ENCODE measurements at regions not wholly inside any gene's neighbourhood (a gene's known extent, or its start where the extent isn't known, plus 50 kb on each side); places are given as distances from the start of the nearest gene placed in this dataset.
"Not testable (repeated sequence)": the region's sequence is repeated elsewhere in the genome, so short reads cannot be mapped to it uniquely, and the experiment has no call there.

DNA sequence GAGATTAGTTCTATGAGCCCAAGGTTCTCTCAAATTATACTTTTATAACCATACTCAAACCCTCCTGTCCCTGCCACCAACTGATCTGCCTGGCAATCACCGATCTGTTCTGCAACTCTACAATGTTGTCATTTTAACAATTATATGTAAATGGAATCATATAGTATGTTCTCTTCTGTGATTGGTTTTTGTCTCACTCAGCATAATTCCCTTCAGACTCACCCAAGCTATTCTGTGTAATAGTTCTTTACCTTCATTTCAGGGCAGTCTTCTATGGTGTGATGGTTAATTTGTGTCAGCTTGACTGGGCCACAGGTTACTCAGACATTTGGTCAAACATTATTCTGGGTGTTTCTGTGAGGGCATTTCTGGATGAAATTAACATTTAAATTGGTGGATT, 181.9 kb upstream of the CXCL12 start:
- H3K27ac Mint-ChIP-seq = no peak overlapping the region
- no peak overlapping the region for H3K4me3 Mint-ChIP-seq
- H3K27me3 Mint-ChIP-seq = peaks cover 1% of the 10 kb centered on the region
- H3K9me3 Mint-ChIP-seq = peaks cover 0 to 4% (median 2%) of the 10 kb centered on the region in 3 donors
- no peaks in the 10 kb centered on the region for H3K4me1 Mint-ChIP-seq
- H3K36me3 Mint-ChIP-seq = no peaks in the 10 kb centered on the region

DNA sequence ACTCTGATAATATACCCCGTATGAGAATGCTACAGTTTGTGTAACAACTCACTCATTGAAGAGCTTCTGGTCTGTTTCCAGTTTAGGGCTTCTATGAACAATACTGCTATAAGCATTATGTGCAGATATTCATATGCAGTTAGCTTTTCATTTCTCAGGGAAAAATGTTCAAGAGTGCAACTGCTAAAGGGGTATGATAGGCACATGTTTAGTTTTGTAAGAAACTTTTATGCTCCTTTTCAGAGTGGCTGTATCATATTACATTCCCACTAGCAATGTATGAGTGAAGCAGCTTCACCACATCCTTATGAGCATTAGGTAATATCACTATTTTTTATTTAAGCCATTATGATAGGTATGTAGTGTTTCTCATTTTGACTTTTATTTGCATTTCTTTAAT, 182.6 kb upstream of the CXCL12 start:
- H3K27me3 Mint-ChIP-seq = peaks cover 1% of the 10 kb centered on the region

DNA sequence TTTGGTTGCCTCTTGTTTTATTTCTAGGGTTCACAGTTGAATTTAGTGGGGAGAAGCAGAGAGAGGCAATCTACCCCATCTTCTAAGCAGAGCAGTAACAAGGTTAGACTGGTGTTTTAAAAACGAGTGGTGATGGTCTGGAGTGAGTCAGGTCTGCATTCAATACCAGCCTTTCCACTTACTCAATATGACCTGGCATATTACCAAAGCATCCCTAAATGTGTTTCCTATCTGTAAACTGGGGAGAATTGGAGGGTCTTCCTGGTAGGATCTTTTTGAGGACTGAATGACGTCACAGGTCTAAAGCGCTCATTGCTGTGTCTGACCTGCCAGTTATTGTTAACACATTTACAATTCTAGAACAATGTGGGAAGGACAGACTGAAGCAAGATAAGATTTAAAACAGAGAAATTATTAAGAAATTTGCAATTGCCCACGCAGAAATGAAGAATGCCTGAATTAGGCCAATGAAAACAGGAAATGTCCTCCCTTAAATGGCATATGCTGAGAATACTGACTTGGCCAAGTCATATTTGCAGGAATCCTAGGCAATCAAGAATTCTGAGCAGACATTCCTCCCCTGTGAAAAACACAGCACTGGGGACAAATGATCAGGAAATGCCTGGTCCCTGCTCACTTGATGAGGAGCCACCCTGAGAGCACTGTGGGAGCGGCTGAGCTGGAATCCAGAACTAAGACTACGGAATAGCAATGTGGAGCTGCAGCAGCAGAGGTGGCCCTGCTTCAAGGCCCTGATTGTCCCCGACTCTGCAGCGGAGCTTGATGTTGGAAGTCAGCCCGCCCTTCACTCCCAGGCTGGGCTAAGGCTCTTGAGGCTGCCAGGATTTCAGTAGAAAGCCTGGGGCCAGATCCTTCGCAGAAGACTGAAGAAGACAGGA, 184.5 kb upstream of the CXCL12 start:
- Mint-ChIP-seq H3K4me1 (no peaks in the 10 kb centered on the region), H3K9me3 (peaks cover 0 to 7% (median 6%) of the 10 kb centered on the region in 3 donors), H3K27me3 (peaks cover 1% of the 10 kb centered on the region), H3K36me3 (no peaks in the 10 kb centered on the region), H3K27ac (no peak overlapping the region), H3K4me3 (no peak overlapping the region)

More for the DNA sequence above, 182.6 kb upstream of the CXCL12 start:
- Mint-ChIP-seq H3K27ac (no peak overlapping the region), H3K4me3 (no peak overlapping the region), H3K4me1 (no peaks in the 10 kb centered on the region), H3K9me3 (peaks cover 0 to 6% (median 4%) of the 10 kb centered on the region in 3 donors), H3K36me3 (no peaks in the 10 kb centered on the region)

DNA sequence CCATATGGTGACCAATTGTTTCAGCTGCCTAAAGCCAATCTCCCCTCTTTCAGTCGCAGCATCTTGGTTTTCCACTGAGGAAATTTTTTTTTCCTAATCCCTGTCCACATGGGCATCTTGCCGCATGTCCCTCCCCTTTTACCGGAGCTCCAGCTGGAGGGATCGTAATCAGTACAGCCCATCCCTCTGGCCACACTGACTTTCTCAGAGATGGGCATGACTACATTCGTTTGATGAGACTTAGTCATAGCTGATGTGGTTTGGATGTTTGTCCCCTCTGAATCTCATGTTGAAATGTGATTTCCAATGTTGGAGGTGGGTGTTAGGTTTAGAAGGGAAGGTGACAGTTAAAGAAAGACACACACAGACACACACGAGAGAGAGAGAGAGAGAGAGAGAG, 186.8 kb upstream of the CXCL12 start:
- H3K27me3 Mint-ChIP-seq = peaks cover 1% of the 10 kb centered on the region
- H3K4me3 Mint-ChIP-seq = no peak overlapping the region
- no peak overlapping the region for H3K27ac Mint-ChIP-seq
- H3K36me3 Mint-ChIP-seq = no peaks in the 10 kb centered on the region
- peaks cover 0 to 7% (median 6%) of the 10 kb centered on the region in 3 donors for H3K9me3 Mint-ChIP-seq
- H3K4me1 Mint-ChIP-seq = no peaks in the 10 kb centered on the region

DNA sequence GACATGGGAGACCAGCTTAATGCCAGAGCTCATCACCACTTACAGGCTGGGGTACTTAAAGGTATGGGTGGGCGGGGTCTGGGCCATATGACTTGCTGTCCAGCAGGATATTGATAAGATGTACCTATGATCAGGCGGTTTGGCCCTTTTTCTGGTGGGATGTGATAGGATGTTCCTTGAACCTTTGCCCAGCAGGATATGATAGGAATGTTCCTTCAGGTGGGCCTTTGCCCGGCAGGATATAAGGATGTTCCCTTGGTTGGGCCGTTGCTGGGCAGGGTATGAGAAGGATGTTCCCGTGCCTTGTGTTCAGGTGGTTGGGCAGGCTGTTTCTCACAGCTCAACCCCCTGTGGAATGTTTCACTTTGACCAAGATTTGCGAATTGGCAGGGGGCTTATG, 187.2 kb upstream of the CXCL12 start:
- Mint-ChIP-seq H3K27ac (no peak overlapping the region), H3K36me3 (no peaks in the 10 kb centered on the region), H3K27me3 (peaks cover 1% of the 10 kb centered on the region), H3K4me1 (no peaks in the 10 kb centered on the region), H3K4me3 (no peak overlapping the region), H3K9me3 (peaks cover 0 to 7% (median 6%) of the 10 kb centered on the region in 3 donors)

DNA sequence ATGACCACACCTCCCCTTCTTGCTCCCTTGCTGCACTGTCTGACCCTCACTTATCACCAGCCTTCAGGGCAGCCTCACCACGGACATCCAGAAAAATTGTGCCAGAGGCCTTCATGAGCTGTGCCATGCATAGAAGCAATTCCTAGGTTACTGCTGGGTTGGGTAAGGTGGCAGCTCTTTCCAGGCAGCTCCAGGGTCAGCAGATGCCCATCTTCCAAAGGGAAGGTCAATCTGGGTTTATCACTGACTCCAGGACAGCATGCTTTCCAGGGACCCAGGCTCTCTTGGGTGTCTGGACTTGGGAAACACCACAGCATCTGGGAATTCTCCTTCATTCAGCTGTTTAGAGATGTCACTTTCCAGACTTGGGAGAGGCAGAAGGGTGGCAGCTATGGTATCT, 188.9 kb upstream of the CXCL12 start:
- peaks cover 0 to 7% (median 6%) of the 10 kb centered on the region in 3 donors for H3K9me3 Mint-ChIP-seq
- H3K4me1 Mint-ChIP-seq = no peaks in the 10 kb centered on the region
- no peak overlapping the region for H3K27ac Mint-ChIP-seq
- H3K36me3 Mint-ChIP-seq = no peaks in the 10 kb centered on the region
- H3K4me3 Mint-ChIP-seq = no peak overlapping the region
- peaks cover 1% of the 10 kb centered on the region for H3K27me3 Mint-ChIP-seq

DNA sequence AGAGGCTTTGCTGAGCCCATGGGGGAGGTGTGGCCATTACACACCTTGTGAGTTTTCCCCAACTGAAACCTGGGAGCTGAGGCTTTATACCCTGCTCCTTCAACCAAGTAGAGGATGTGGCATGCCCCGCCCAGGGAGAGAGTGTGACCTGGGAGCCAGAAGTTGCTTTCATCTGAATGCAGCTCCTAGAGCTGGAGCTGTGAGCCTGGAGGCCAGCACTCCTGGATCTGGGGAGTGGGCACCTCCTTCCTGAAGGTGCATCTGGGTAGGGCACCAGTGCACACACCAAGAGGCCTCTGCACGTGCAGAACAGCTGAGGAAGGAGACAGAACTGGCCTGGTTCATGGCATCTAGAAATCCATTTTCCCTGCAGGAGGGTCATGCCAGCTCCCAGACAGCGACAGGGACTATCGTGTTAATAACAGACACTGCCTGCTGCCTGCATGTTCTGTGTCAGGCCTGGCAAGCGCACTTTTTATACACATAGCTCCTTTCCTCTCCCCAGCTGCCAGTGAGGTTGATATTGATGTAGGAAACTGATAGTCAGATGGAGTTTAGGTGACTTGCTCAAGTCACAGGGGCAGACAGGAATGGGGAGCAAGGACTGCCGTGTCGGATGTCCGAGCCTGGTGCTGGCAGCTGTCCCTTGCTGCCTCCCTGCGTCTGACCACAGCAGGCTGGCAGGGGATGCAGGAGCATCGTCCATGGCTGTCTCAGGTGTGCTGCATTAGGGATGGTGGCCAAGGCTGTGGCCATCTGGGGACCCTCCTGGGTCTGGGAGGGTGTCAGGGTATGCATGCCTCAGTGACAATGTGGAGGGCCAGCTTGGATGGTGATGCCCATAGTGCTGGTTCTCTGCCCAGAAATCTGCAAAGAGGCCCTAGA, 189.9 kb upstream of the CXCL12 start:
- no peak overlapping the region for H3K4me3 Mint-ChIP-seq
- H3K4me1 Mint-ChIP-seq = no peaks in the 10 kb centered on the region
- H3K36me3 Mint-ChIP-seq = no peaks in the 10 kb centered on the region
- peaks cover 0 to 9% (median 7%) of the 10 kb centered on the region in 3 donors for H3K9me3 Mint-ChIP-seq
- H3K27ac Mint-ChIP-seq = no peak overlapping the region
- H3K27me3 Mint-ChIP-seq = no peaks in the 10 kb centered on the region

DNA sequence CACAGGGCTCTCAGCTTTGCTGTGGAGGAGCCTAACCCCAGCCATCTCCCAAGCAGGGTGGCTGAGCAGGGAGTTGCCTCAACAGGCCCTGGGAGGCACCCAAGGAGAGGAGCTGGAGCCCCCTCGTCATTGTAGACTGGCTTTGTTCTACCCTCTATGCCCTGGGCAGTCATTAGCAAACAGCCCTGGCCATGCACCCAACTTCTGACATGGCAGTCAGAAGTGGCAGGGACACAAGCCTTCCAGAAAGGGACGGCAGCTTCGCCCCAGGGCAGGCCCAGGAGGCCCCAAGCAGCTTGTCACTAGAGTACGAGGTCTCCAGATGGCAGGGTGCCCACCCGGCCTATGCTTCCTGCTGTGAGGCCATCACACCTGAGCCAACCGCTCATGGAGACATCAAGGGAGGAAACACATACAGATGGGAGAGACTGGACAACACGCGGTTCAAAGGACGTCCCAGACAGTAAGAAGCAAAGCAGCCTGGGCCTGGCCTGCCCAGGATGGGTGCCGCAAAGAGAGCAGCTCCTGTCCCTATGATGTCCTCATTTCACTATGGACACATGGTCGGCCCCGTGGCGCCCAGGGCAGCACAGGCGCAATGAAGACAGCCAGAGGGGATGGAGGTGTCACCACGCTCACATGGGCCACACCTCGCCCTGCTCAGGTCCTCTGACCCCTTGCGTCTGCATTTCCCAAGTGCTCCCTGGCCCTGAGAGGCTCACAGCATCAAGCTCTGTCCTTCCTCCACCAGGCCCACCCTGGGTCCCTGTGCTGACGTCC, 190.9 kb upstream of the CXCL12 start:
- peaks cover 0 to 7% (median 7%) of the 10 kb centered on the region in 3 donors for H3K9me3 Mint-ChIP-seq
- no peak overlapping the region for H3K27ac Mint-ChIP-seq
- no peaks in the 10 kb centered on the region for H3K36me3 Mint-ChIP-seq
- no peaks in the 10 kb centered on the region for H3K4me1 Mint-ChIP-seq
- no peaks in the 10 kb centered on the region for H3K27me3 Mint-ChIP-seq
- no peak overlapping the region for H3K4me3 Mint-ChIP-seq

DNA sequence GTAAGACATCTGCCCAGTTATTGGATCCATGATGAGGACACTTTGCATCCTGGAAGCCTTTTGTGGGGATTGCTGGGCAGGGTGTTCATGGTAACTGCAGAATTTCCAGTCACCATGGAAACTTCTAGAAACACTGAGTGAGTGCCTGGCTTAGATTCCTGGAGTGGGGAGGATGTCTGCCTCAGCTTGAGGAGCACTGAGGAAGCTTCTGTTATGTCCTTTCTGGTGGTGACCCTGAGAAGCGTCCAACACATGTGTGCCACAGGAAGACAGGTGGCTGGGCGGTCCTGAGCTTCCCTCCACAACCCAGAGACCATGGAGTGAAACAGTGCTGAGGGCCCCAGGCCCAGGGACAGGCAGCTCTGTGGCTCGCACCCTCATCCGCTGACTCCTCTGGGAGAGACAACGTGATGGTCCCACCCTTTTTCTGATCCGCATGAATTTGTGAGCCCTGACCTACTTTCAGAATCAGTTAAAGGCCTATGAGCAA, 191.8 kb upstream of the CXCL12 start:
- H3K36me3 Mint-ChIP-seq = no peaks in the 10 kb centered on the region
- no peaks in the 10 kb centered on the region for H3K27me3 Mint-ChIP-seq
- H3K4me3 Mint-ChIP-seq = no peak overlapping the region
- H3K4me1 Mint-ChIP-seq = no peaks in the 10 kb centered on the region
- H3K9me3 Mint-ChIP-seq = peaks cover 0 to 5% (median 5%) of the 10 kb centered on the region in 3 donors
- H3K27ac Mint-ChIP-seq = no peak overlapping the region

DNA sequence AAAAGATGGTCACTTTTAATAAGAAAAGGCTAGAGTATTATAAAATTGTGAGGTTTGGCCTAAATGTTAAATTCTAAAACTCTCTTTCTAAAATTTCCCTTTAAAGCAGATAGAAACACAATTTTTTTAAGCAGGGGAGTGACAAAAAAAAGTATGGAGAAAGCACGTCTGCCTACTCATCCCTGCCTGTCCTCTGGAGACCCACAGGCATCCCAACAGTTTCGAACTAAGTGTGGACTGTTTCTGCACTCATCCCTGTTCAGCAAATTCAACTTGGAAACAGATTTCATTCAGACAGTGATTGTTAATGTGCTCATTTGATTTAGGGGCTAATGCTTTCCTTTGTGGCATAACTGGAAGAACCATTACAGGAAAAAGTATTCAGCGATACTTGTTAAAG, 192.6 kb upstream of the CXCL12 start:
- no peaks in the 10 kb centered on the region for H3K36me3 Mint-ChIP-seq
- no peak overlapping the region for H3K27ac Mint-ChIP-seq
- no peaks in the 10 kb centered on the region for H3K27me3 Mint-ChIP-seq
- H3K4me3 Mint-ChIP-seq = no peak overlapping the region
- peaks cover 0 to 3% (median 3%) of the 10 kb centered on the region in 3 donors for H3K9me3 Mint-ChIP-seq
- H3K4me1 Mint-ChIP-seq = no peaks in the 10 kb centered on the region

DNA sequence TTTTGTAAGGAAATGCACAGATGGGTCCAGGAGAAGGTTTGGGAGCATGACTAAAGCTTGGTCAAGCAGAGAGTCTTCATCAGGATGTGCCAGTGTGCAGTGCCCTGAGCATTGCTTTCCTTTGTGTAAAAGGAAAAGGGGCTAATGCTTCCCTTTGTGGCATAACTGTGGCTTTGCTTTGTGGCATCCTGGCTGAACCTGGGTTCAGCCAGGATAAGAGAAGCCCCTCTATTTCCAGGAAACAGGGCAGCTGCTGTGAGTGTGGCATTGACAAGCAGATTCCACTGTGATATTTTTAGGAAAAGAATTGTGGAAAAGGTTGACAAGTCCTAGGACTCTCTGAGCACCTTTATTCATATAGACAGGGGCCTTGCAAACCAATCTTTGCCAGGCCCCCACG, 193.4 kb upstream of the CXCL12 start:
- no peak overlapping the region for H3K4me3 Mint-ChIP-seq
- no peaks in the 10 kb centered on the region for H3K4me1 Mint-ChIP-seq

DNA sequence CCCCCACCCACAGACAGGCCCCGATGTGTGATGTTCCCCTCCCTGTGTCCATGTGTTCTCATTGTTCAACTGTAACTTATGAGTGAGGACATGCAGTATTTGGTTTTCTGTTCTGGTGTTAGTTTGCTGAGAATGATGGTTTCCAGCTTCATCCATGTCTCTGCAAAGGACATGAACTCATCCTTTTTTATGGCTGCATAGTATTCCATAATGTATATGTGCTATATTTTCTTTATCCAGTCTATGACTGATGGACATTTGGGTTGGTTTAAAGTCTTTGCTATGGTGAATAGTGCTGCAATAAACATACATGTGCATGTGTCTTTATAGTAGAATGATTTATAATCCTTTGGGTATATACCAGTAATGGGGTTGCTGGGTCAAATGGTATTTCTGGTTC, 194.1 kb upstream of the CXCL12 start:
- not testable (repeated sequence) for H3K27ac Mint-ChIP-seq, H3K9me3 Mint-ChIP-seq, H3K27me3 Mint-ChIP-seq, H3K36me3 Mint-ChIP-seq, H3K4me1 Mint-ChIP-seq, H3K4me3 Mint-ChIP-seq

More for the DNA sequence above, 193.4 kb upstream of the CXCL12 start:
- Mint-ChIP-seq H3K36me3 (no peaks in the 10 kb centered on the region), H3K27ac (no peak overlapping the region), H3K27me3 (no peaks in the 10 kb centered on the region), H3K9me3 (peaks cover 0 to 3% (median 0%) of the 10 kb centered on the region in 3 donors)

DNA sequence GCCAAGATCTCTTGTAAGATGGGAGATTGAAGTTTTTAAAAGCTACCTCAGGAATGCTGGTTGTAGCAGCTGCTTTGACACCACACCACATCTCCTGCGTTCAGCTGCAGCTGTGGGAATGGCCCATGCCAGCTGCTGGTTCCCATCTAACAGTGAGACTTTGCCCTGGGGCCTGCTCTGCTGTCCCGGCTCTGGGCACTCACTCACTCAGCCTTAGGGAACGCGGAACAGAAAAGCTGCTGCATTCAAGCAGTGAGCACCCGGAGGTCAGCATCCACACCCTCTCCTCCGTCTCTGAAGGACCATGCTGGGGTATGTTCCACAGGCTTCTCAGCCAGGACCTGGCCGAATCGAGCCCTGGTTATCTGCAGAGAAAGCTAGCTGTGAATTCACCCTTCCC, 197.1 kb upstream of the CXCL12 start:
- peaks cover 0 to 3% (median 0%) of the 10 kb centered on the region in 3 donors for H3K9me3 Mint-ChIP-seq

DNA sequence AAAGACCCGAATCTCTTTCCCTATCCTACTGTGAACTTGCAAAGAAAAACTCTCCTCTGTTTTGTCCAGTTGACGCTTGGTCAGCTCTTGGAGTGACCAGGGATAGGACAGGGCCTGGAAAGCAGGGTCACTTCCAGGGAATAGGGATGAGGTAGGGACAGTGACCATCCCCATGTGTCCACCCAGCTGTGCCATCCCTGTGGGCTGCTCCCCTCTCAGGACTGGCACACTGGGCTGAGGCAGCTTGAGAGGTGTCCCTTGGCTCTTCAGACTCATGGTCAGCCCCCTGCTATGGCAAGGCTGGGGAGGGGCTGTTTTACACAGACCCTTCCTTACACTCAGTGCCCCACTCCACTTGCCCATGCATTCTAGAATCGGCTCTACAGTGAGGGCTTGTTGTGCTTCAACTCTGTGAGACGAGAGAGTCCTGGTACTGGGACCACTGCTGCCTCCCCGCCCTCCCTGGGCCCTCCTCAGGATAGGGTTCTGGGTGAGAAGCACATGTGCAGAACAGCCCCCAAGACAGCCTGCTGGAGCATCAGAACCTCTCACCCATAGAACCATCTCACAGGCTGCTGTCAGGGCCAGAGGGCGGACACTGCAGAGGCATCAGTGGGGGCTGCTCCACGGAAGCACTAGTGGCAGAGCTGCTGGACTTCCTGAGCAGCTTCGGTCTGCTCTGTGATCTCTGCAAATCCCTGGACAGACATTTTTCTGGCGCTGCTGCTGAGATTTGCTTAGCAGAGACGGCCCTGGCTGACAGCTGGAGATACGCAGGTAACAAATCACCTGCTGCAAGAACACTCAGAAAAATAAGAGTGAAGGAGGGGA, 202.8 kb upstream of the CXCL12 start:
- Mint-ChIP-seq H3K9me3 (no peaks in the 10 kb centered on the region), H3K4me3 (no peak overlapping the region), H3K27ac (no peak overlapping the region), H3K4me1 (no peaks in the 10 kb centered on the region), H3K36me3 (no peaks in the 10 kb centered on the region), H3K27me3 (peaks cover 3% of the 10 kb centered on the region)

More for the DNA sequence above, 197.1 kb upstream of the CXCL12 start:
- Mint-ChIP-seq H3K4me3 (no peak overlapping the region), H3K27ac (no peak overlapping the region), H3K27me3 (no peaks in the 10 kb centered on the region), H3K4me1 (no peaks in the 10 kb centered on the region), H3K36me3 (no peaks in the 10 kb centered on the region)
